Loucy (cell line): ENCODE measurements at regions not wholly inside any gene's neighbourhood (a gene's known extent, or its start where the extent isn't known, plus 50 kb on each side); places are given as distances from the start of the nearest gene placed in this dataset.

Experiments
- H2AFZ ChIP-seq: fragments of 200-600 bp; sonication (generic); 2 replicates; pipeline ENCODE4 v1.6.0; 2016; ENCODE audit warnings: antibody characterized with exemption, mild to moderate bottlenecking, low read length, moderate library complexity
- H3F3A ChIP-seq: fragments of 200-600 bp; 2 replicates; pipeline ENCODE4 v1.6.0; 2016; ENCODE audit warnings: antibody characterized with exemption, low read depth, mild to moderate bottlenecking
- H3K27me3 ChIP-seq: fragments of 200-600 bp; sonication (generic); 2 replicates; pipeline ENCODE4 v1.6.1; 2014; ENCODE audit warnings: low read length, mild to moderate bottlenecking; ENCODE audit not compliant: insufficient read depth, poor library complexity, severe bottlenecking
- H3K36me3 ChIP-seq: fragments of 200-600 bp; sonication (generic); 2 replicates; pipeline ENCODE4 v1.6.1; 2016; ENCODE audit warnings: low read length; ENCODE audit not compliant: insufficient read depth
- H3K4me1 ChIP-seq: fragments of 200-600 bp; sonication (generic); 2 replicates; pipeline ENCODE4 v1.5.1; 2014; ENCODE audit warnings: low read length, mild to moderate bottlenecking; ENCODE audit not compliant: insufficient read depth, poor library complexity, severe bottlenecking
- H3K4me2 ChIP-seq: fragments of 200-600 bp; sonication (generic); 2 replicates; pipeline ENCODE4 v1.6.0; 2014; ENCODE audit warnings: antibody characterized with exemption, low read length, low read depth, mild to moderate bottlenecking; ENCODE audit not compliant: poor library complexity, severe bottlenecking
- H3K4me3 ChIP-seq: fragments of 200-600 bp; sonication (generic); 2 replicates; pipeline ENCODE4 v1.5.1; 2014; ENCODE audit warnings: low read length, mild to moderate bottlenecking, mixed read lengths; ENCODE audit not compliant: poor library complexity, severe bottlenecking
- H3K79me2 ChIP-seq: fragments of 200-600 bp; sonication (generic); 2 replicates; pipeline ENCODE4 v1.6.1; 2014; ENCODE audit warnings: low read length; ENCODE audit not compliant: insufficient read depth
- H3K9ac ChIP-seq: fragments of 200-600 bp; sonication (generic); 2 replicates; pipeline ENCODE4 v1.6.0; 2014; ENCODE audit warnings: mild to moderate bottlenecking, low read depth, low read length, moderate library complexity; ENCODE audit not compliant: poor library complexity, severe bottlenecking
- H3K9me2 ChIP-seq: fragments of 200-600 bp; sonication (generic); replicated peaks from 2 replicates; pipeline ENCODE4 v1.6.1; 2016; ENCODE audit warnings: low read depth, low read length, mixed read lengths
- H3K9me3 ChIP-seq: fragments of 200-600 bp; sonication (generic); 2 replicates; pipeline ENCODE4 v1.6.1; 2014; ENCODE audit warnings: mild to moderate bottlenecking, antibody characterized with exemption, low read length, low read depth; ENCODE audit not compliant: insufficient read depth
- H4K20me1 ChIP-seq: fragments of 200-600 bp; sonication (generic); 2 replicates; pipeline ENCODE4 v1.6.0; 2014; ENCODE audit warnings: antibody characterized with exemption, low read length, mild to moderate bottlenecking; ENCODE audit not compliant: insufficient read depth, poor library complexity, severe bottlenecking
- CTCF ChIP-seq: fragments of 200-600 bp; sonication (generic); conservative IDR thresholded peaks from 2 replicates; pipeline ENCODE4 v1.5.1; 2014; ENCODE audit warnings: mild to moderate bottlenecking, antibody characterized with exemption, low read length
- EZH2phosphoT487 ChIP-seq: fragments of 200-600 bp; IDR thresholded peaks from 2 replicates; pipeline ENCODE4 v1.6.1; 2018; ENCODE audit warnings: antibody characterized with exemption, mild to moderate bottlenecking, moderate library complexity, borderline replicate concordance

GRCh38 chr15:62844564-62845240, 197.8 kb upstream of the TPM1 start:
- no peaks in the 10 kb centered on the region for H4K20me1 ChIP-seq
- H3K4me3 ChIP-seq = no peak overlapping the region
- no peak overlapping the region for H3K4me2 ChIP-seq
- H3K9ac ChIP-seq = no peak overlapping the region
- no peak overlapping the region for H2AFZ ChIP-seq
- H3K79me2 ChIP-seq = no peaks in the 10 kb centered on the region
- H3K4me1 ChIP-seq = peaks cover 4% of the 10 kb centered on the region
- H3K9me3 ChIP-seq = no peaks in the 10 kb centered on the region
- H3K9me2 ChIP-seq = no peaks in the 10 kb centered on the region
- H3K27me3 ChIP-seq = no peaks in the 10 kb centered on the region
- TF ChIP-seq CTCF (no peak), EZH2phosphoT487 (no peak)
- no peaks in the 10 kb centered on the region for H3F3A ChIP-seq
- no peaks in the 10 kb centered on the region for H3K36me3 ChIP-seq

GRCh38 chr15:62845241-62846126, 197.1 kb upstream of the TPM1 start:
- Histone ChIP-seq H3K9ac (no peak overlapping the region), H4K20me1 (no peaks in the 10 kb centered on the region), H3K4me2 (no peak overlapping the region), H3K9me2 (no peaks in the 10 kb centered on the region), H3K79me2 (no peaks in the 10 kb centered on the region), H2AFZ (no peak overlapping the region), H3K4me3 (no peak overlapping the region), H3K27me3 (no peaks in the 10 kb centered on the region), H3K4me1 (peaks cover 4% of the 10 kb centered on the region), H3F3A (no peaks in the 10 kb centered on the region), H3K9me3 (no peaks in the 10 kb centered on the region), H3K36me3 (no peaks in the 10 kb centered on the region)
- no peak for TF ChIP-seq CTCF

- Histone ChIP-seq H3K36me3 (no peaks in the 10 kb centered on the region), H3K4me1 (peaks cover 4% of the 10 kb centered on the region), H3K79me2 (no peaks in the 10 kb centered on the region), H3K4me2 (no peak overlapping the region), H4K20me1 (no peaks in the 10 kb centered on the region), H3F3A (no peaks in the 10 kb centered on the region), H2AFZ (no peak overlapping the region), H3K9me2 (no peaks in the 10 kb centered on the region), H3K4me3 (no peak overlapping the region), H3K9ac (no peak overlapping the region), H3K9me3 (no peaks in the 10 kb centered on the region), H3K27me3 (no peaks in the 10 kb centered on the region)
- no peak for TF ChIP-seq CTCF
These were observed 196.3 kb upstream of the TPM1 start for GRCh38 chr15:62846131-62846804.
